CD4-positive, alpha-beta T cell treated with Interleukin-6 at 100 ng/mL for 8 hours (primary cell): ENCODE measurements at regions not wholly inside any gene's neighbourhood (a gene's known extent, or its start where the extent isn't known, plus 50 kb on each side); places are given as distances from the start of the nearest gene placed in this dataset.

Experiments
- DNase-seq: peaks from one replicate; pipeline ENCODE4 v3.0.0-alpha.2; 2020; ENCODE audit warnings: mixed read lengths, low spot score

- DNase-seq, result no peak
Measured at GRCh38 chr4:63620271-63620670, 789.0 kb downstream of the TECRL start.

- DNase-seq, result no peak
Measured at GRCh38 chr4:63619771-63620170, 789.5 kb downstream of the TECRL start.

GRCh38 chr4:63618883-63619718 is 790.1 kb downstream of the TECRL start:
- no peak for DNase-seq

GRCh38 chr4:63607169-63607872 is 801.9 kb downstream of the TECRL start:
- no peak for DNase-seq

GRCh38 chr4:63589796-63590195 is 819.5 kb downstream of the TECRL start:
- DNase-seq, result no peak

GRCh38 chr4:63583561-63583960 is 825.7 kb downstream of the TECRL start:
- DNase-seq, result no peak

GRCh38 chr4:63583007-63583406 is 826.2 kb downstream of the TECRL start:
- no peak for DNase-seq

- DNase-seq, result no peak
Measured at GRCh38 chr4:63580796-63581475, 828.3 kb downstream of the TECRL start.

- no peak for DNase-seq
Measured at GRCh38 chr4:63578383-63578782, 830.9 kb downstream of the TECRL start.

GRCh38 chr4:63566658-63567057 is 842.6 kb downstream of the TECRL start:
- DNase-seq, result no peak

GRCh38 chr4:63563288-63564014 is 845.8 kb downstream of the TECRL start:
- no peak for DNase-seq

GRCh38 chr4:63558709-63559108 is 850.5 kb downstream of the TECRL start:
- DNase-seq, result no peak

GRCh38 chr4:63556332-63556731 is 852.9 kb downstream of the TECRL start:
- no peak for DNase-seq

- no peak for DNase-seq
Measured at GRCh38 chr4:63553123-63553522, 856.1 kb downstream of the TECRL start.

GRCh38 chr4:63541828-63542227 is 867.4 kb downstream of the TECRL start:
- no peak for DNase-seq

GRCh38 chr4:63529581-63530337 is 879.5 kb downstream of the TECRL start:
- DNase-seq, result no peak

GRCh38 chr4:63528256-63528991 is 880.8 kb downstream of the TECRL start:
- DNase-seq, result no peak

- no peak for DNase-seq
Measured at GRCh38 chr4:63526251-63526650, 883.0 kb downstream of the TECRL start.

GRCh38 chr4:63524764-63525163 is 884.5 kb downstream of the TECRL start:
- no peak for DNase-seq

GRCh38 chr4:63505714-63506460 is 903.4 kb downstream of the TECRL start:
- no peak for DNase-seq
